ENCODE measurements at regions not wholly inside any gene's neighbourhood (a gene's known extent, or its start where the extent isn't known, plus 50 kb on each side); places are given as distances from the start of the nearest gene placed in this dataset.
"Not testable (repeated sequence)": the region's sequence is repeated elsewhere in the genome, so short reads cannot be mapped to it uniquely, and the experiment has no call there.

GRCh38 chr7:109503421-109503820 lies 933.7 kb downstream of the DNAJB9 start:
- no peak for DNase-seq

GRCh38 chr7:109522585-109522984 lies 952.9 kb downstream of the DNAJB9 start:
- no peak for DNase-seq

GRCh38 chr7:109527833-109528232 lies 958.2 kb downstream of the DNAJB9 start:
- DNase-seq, result no peak

- no peak for DNase-seq
Measured at GRCh38 chr7:109529712-109530111, 960.0 kb downstream of the DNAJB9 start.

GRCh38 chr7:109532262-109532992 lies 962.8 kb downstream of the DNAJB9 start:
- no peak for DNase-seq

- DNase-seq, result no peak
Measured at GRCh38 chr7:109545686-109546085, 976.0 kb downstream of the DNAJB9 start.

GRCh38 chr7:109549471-109550193 lies 980.0 kb downstream of the DNAJB9 start:
- no peak for DNase-seq

- DNase-seq, result no peak
Measured at GRCh38 chr7:109552017-109552416, 982.3 kb downstream of the DNAJB9 start.

GRCh38 chr7:109577265-109577664 lies 1007.6 kb downstream of the DNAJB9 start:
- no peak for DNase-seq

- DNase-seq, result no peak
Measured at GRCh38 chr7:109579901-109580300, 1010.2 kb downstream of the DNAJB9 start.

- DNase-seq, result no peak
Measured at GRCh38 chr7:109582211-109582610, 1012.5 kb downstream of the DNAJB9 start.

- DNase-seq, result not testable (repeated sequence)
Measured at GRCh38 chr7:109596948-109597347, 1027.3 kb downstream of the DNAJB9 start.

- no peak for DNase-seq
Measured at GRCh38 chr7:109611656-109612055, 1042.0 kb downstream of the DNAJB9 start.

GRCh38 chr7:109616551-109617069 lies 1046.9 kb downstream of the DNAJB9 start:
- DNase-seq, result no peak

GRCh38 chr7:109622320-109622719 lies 1052.6 kb downstream of the DNAJB9 start:
- DNase-seq, result no peak

- not testable (repeated sequence) for DNase-seq
Measured at GRCh38 chr7:109632890-109633289, 1063.2 kb downstream of the DNAJB9 start.

GRCh38 chr7:109635374-109635773 lies 1065.7 kb downstream of the DNAJB9 start:
- DNase-seq, result no peak

- no peak for DNase-seq
Measured at GRCh38 chr7:109637428-109637990, 1067.8 kb downstream of the DNAJB9 start.

- DNase-seq, result no peak
Measured at GRCh38 chr7:109638321-109638720, 1068.6 kb downstream of the DNAJB9 start.

- DNase-seq, result no peak
Measured at GRCh38 chr7:109639561-109639960, 1069.9 kb downstream of the DNAJB9 start.

- DNase-seq, result no peak
Measured at GRCh38 chr7:109641445-109641844, 1071.8 kb downstream of the DNAJB9 start.

- no peak for DNase-seq
Measured at GRCh38 chr7:109646124-109646523, 1076.5 kb downstream of the DNAJB9 start.

GRCh38 chr7:109646594-109646993 lies 1076.9 kb downstream of the DNAJB9 start:
- DNase-seq, result not testable (repeated sequence)

GRCh38 chr7:109647263-109647662 lies 1077.6 kb downstream of the DNAJB9 start:
- DNase-seq, result not testable (repeated sequence)

Data from activated CD4-positive, alpha-beta T cell treated with anti-CD3 and anti-CD28 coated beads, Interleukin-2, amount 50 U/mL, for 16 hours (primary cell).